HuH-7 (cell line): ENCODE measurements at regions not wholly inside any gene's neighbourhood (a gene's known extent, or its start where the extent isn't known, plus 50 kb on each side); places are given as distances from the start of the nearest gene placed in this dataset.
A peak's percentile ranks its signal among the peaks of the same experiment; 100 is the strongest.

Experiments
- DNase-seq: peaks from one replicate; pipeline ENCODE4 v3.0.0; 2011; ENCODE audit warnings: low spot score

DNA sequence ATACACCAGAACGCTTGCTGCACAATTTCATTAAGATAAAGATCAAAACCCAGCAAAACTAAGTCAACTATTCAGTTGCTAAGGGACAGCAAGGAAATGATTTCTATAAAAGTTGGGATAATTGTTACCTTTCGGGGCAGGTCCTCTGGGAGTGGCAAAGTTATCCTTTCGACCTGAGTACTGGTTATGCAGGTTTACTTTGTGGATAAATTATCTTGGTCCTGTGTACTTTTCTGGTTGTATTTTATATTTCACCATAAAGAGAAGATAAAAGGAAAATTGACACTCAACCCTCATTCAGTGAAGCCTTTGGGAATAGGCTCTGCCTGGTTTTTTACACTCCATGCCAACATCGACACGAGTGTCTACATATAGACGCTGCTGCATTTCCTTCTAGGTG, 146.5 kb downstream of the SYK start:
- DNase-seq = no peak

DNA sequence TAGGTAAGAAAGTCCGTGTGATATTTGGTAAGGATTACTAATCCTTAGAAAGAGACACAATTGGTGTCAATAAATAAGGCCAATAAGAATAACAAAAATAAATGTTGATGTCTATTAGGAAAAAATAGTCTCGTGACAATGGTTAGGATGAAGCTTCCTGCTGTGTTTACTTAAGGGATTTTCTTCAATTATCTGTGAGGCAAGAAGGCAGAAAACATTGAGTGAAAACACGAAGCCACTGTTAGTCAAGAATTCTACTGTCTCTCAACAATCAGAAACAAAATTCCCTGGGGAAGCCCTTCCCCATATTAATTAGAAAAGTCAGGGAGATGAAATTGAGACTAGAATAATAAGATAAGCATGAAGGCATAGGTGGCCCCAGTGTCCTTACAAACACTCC, 149.0 kb downstream of the SYK start:
- no peak for DNase-seq

GRCh38 chr9:90953200-90953599, 151.6 kb downstream of the SYK start:
- no peak for DNase-seq

- DNase-seq = no peak
These were observed 152.2 kb downstream of the SYK start for GRCh38 chr9:90953805-90954204.

GRCh38 chr9:90956026-90956810, 154.6 kb downstream of the SYK start:
- no peak for DNase-seq

DNA sequence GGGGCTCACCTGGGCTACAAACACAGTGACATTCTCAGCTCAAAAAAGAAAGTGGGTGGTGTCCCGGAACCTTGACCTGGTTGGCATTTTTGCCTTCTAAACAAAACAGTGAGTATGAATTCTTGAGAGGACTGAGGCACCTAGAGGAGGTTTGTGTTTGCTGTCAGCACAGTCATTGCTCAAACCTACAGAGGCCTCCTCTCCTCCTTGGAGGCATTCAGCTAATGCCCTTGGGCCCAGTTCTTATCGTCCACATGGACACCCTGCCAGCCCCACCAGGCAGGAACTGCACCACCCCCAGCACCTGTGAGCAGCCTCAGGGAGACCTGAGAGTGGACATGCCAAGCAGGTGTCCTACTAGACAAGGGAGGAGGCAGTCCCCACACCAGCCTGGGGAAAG, 156.7 kb downstream of the SYK start:
- no peak for DNase-seq

DNA sequence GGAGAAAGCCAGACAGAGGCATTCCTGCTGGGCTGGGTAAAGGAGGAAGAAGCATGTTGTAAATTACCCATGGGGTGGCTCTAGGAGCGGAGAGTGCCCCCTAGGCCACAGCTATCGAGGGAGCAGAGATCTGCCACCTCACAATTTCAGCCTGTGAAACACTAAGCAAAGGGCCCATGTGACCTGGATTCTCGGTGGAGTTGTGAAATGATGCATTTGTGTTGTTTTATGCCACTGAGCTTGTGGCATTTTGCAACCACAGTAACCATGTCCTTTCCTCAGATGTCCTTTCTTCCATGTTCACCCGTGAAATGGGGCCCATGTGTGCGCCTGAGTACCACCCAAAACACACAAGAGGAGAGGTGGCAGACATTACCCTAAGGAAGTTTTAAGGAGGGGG, 159.3 kb downstream of the SYK start:
- no peak for DNase-seq

- DNase-seq = no peak
These were observed 159.8 kb downstream of the SYK start for GRCh38 chr9:90961375-90961774.

GRCh38 chr9:90964101-90965020, 162.7 kb downstream of the SYK start:
- DNase-seq = peak; percentile 42

DNA sequence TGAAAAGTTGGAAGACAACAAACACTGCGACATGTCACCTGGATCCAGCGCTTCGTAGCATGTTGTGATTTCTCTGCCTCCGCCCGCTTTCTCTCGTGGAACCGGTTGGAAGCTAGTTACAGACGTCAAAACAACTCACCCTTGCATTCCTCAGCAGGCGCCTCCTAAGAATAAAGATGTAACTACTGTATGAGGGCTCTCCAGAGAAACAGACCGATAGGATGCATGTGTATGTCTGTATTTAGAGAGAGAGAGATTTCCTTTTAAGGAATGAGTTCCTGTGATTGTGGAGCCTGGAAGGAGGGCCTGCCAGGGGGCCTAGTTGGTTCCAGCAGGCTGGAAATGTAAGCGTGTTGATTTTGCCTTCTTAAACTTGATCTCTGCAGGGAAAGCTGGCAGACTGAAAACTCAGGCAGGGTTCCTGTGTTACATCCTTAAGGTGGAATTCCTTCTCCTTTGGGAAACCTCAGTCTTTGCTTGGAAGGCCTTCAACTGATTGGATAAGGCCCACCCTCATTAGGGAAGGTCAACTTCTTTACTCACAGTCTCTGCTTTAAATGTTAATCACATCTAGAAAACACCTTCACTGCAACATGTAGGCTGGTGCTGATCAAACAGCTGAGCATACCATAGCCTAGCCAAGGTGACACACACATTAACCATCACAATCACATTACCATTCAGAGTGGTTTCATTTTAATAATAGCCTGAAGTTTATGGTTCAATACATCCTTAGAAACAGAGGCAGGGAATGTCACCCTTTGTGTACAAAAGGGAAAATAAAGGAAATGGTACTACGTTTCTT, 163.8 kb downstream of the SYK start:
- DNase-seq = no peak

GRCh38 chr9:90966031-90966290, 164.3 kb downstream of the SYK start:
- no peak for DNase-seq

GRCh38 chr9:90966480-90967144, 165.0 kb downstream of the SYK start:
- DNase-seq = no peak

DNA sequence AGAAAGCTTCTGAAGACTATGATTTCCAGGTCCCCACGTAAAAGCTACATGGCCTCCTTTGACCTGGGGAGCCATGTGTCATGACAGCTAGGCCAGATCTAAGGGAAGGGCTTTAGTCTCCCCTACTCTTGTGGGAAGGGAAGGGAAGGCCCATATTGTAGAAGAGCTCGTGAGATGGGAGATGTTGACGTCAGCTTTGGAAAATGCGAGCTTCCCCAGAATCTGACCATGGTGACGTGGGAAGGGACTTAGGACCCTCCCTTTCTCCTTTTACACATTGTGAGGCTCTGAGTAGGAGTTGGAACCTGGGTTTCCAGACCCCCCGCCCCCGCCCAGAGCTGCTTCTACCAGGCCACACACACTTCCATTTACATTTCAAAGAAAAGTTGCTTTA, 165.5 kb downstream of the SYK start:
- DNase-seq = no peak

- DNase-seq = no peak
These were observed 167.5 kb downstream of the SYK start for GRCh38 chr9:90969021-90969675.

GRCh38 chr9:90970608-90971007, 169.0 kb downstream of the SYK start:
- no peak for DNase-seq

DNA sequence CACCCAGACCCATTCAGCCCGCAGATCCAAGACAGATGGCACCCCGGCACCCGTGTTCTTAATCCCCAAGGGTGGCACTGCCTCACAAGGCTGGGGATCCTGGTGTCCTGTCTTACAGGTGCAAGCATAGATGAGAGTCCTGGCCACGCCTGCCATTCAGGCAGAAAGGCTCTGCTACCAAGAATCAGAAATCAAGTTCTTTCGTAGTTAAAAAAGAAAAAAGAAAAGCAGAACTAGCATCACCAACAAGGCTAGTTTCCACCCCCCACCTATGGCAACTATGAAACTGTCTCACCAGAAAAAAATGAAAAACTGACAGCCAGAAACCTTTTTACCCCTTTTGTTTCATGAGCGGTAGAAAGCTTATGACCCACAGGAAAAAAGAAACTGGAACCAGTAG, 170.4 kb downstream of the SYK start:
- no peak for DNase-seq

DNA sequence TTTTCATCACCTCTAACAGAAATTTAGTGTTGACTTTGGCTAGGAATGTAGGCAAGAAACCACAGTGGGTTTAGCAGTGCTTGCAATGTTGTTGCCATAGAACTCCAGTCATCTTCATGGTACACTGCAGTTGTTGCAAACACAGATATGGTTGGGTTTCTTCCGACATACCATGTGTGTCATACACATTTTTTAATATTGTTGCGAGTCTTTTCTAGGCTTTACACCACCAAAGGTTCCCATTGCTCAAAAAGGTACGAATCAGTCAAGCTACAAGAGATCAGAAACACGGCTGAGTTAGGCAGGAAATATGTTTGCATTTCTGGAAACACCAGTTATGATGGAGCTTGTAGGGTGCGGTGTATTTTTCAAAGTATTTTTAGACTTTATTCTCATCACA, 172.4 kb downstream of the SYK start:
- DNase-seq = no peak

- DNase-seq = no peak
These were observed 173.1 kb downstream of the SYK start for GRCh38 chr9:90974643-90975245.

- DNase-seq = no peak
These were observed 174.3 kb downstream of the SYK start for GRCh38 chr9:90975781-90976538.

GRCh38 chr9:90979138-90979551, 177.5 kb downstream of the SYK start:
- DNase-seq = no peak
